ENCODE measurements at regions not wholly inside any gene's neighbourhood (a gene's known extent, or its start where the extent isn't known, plus 50 kb on each side); places are given as distances from the start of the nearest gene placed in this dataset.
"Not testable (repeated sequence)": the region's sequence is repeated elsewhere in the genome, so short reads cannot be mapped to it uniquely, and the experiment has no call there.

DNA sequence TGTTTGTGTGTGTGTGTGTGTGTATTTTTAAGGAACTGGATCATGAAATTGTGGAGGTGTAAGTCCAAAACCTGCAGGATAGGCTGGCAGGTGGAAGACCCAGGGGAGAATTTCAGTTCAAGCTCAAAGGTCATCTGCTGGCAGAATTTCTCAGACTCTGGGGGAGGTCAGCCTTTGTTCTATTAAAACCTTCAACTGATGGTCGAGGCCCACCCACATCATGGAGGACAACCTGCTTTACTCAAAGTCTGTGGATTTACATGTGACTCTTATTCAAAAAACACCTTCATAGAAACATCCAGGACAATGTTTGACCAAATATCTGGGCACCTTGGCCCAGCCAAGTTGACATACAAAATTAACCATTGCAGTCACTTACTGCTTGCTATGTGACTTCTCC is 157.2 kb downstream of the EDEM1 start:
- no peak for DNase-seq (ENCODE audit: low spot score)
- in situ Hi-C loops (cut with HindIII; ENCODE audit: low sequenced_read_pairs) = no loop called here

DNA sequence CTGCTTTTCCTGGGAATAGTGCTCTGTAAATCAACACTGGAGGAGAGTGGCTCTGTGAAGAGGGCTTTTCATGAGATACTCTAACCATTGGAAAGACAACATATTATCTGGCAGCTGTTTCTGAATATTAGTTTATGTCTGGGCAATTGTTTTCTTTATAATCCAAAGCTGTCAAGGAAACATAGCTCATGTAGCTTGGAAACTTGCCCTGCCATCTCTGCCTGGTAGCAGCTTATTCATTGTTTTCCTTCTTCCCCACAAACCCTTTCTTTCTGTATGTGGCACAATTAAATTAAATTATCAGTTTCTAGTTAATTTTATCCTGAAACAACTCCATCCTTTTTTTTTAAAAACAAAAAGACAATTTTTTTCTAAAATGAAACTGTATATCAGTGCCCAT is 160.0 kb downstream of the EDEM1 start:
- no peak for DNase-seq (ENCODE audit: low spot score)
- in situ Hi-C loops (cut with HindIII; ENCODE audit: low sequenced_read_pairs) = no loop called here

DNA sequence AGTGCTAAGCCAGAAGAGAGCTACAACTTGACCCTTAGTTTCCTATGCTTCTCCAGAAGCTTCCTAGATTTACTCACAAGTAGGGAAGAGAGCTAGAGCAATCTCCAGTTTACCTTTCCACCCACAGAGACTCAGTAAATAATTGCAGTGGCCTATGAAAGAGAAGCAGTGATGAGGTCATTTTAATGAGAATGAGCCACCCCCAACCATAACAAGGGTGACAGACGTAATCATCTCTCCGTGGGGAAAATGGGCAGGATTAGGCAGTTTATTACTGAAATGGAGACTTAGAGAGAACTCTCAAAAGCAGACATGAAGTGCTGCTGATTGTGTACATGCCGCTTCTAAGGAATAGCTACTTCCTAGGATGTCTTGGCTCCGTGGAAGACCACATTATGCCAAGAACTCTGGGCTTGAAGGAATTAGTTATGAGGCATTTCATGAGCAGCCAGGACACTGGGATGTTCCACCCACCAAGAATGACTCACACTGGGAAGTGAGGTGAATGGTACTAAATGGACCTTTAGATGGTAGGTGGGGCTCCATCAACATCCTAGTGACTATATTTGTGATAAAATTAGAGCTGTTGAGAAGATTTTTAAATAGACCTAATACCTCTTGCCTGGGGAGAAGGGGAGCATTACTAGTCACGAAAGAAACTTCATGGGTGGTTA is 160.9 kb downstream of the EDEM1 start:
- no peak for DNase-seq (ENCODE audit: low spot score)
- in situ Hi-C loops (cut with HindIII; ENCODE audit: low sequenced_read_pairs) = no loop called here

DNA sequence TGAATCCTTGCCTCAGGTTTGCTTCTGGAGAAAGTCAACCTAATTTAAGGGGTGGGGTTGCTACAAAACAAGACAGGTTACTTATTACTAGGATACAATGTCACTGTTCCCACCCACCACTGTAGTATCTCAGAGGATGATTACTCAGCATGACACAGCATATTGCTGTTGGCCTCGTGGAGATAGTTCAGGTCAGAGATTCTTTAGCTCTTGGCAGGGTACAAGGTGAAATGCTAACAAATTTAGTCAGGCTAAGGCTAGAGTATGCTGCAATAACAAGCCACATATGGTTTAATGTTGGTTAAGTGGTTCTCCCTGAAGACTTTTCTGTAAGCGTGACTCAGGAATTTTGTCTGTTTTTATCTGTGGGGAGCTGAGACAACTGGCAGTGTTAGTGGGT is 161.8 kb downstream of the EDEM1 start:
- no peak for DNase-seq (ENCODE audit: low spot score)
- in situ Hi-C loops (cut with HindIII; ENCODE audit: low sequenced_read_pairs) = no loop called here

DNA sequence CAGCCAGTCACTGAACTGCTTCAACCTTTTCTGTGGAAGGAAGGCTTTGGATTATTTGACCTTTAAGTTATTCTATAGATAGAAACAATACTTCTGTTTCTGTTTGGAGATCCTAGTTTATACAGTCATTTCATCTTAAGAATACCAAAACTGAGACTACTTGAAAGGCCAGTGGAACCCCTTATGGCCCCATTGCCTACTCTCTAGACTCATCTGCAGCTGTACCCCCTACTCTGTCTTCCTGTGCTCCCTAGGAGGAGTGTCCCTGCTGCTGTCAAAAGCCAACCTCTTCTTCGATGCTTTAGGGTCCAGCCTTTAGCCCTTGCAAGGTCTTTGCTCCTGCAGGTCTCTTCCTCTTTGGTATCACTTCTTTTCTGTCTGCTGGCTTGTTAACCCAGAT is 169.6 kb downstream of the EDEM1 start:
- DNase-seq (ENCODE audit: low spot score) = no peak
- in situ Hi-C loops (cut with HindIII; ENCODE audit: low sequenced_read_pairs) = no loop called here

DNA sequence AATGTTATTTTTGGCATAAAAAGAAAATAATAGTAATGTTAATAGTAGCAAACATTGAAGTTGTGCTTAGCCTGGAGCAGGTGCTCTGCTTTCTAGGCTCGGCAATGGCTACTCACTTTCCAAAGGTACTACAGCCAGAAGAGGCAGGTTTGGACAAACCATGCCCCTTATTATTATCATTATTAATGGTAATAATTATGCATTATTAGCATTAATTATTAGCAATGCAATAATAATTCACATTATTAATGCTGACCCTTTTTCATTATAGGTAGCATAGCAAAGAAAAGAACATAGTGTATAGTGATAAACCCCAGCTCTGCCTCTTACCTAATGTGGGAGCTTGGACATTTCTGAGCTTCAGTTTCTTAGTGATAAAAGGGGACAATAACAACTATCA is 171.4 kb downstream of the EDEM1 start:
- DNase-seq (ENCODE audit: low spot score) = no peak
- in situ Hi-C loops (cut with HindIII; ENCODE audit: low sequenced_read_pairs) = no loop called here

DNA sequence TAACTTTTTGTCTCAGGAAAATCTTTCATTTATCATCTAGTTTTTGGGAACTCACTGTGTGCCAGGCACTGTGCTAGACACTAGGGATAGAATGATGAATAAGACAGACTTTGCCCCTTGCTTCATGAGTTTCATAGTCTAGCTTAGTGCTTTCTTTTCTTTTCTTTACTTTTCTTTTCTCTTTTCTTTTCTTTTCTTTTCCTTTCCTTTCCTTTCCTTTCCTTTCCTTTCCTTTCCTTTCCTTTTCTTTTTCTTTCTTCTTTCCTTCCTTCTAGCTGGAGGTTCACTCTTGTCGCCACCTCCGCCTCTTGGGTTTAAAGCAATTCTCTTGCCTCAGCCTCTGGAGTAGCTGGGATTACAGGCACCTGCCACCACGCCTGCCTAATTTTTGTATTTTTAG is 172.9 kb downstream of the EDEM1 start:
- in situ Hi-C loops (cut with HindIII; ENCODE audit: low sequenced_read_pairs) = no loop called here
- no peak for DNase-seq (ENCODE audit: low spot score)

DNA sequence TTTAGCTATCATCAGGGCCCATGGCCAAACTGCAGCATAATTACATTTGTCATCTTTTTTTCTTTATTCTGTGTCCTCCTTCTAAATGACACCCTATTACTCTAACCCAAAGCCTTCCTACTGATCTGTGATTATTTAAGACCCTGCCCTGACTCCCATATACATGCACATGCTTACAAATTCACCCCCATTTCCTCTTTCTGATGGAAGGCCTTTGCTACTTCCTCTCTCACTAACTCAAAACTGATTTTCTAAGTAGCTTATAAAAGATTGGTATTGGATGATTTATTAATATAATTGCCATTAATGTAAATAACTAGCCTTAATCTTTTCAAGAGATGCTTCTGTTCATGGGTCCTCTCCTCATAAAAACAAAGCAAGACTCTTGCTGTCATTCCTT is 179.2 kb downstream of the EDEM1 start:
- DNase-seq (ENCODE audit: low spot score) = no peak
- in situ Hi-C loops (cut with HindIII; ENCODE audit: low sequenced_read_pairs) = no loop called here

DNA sequence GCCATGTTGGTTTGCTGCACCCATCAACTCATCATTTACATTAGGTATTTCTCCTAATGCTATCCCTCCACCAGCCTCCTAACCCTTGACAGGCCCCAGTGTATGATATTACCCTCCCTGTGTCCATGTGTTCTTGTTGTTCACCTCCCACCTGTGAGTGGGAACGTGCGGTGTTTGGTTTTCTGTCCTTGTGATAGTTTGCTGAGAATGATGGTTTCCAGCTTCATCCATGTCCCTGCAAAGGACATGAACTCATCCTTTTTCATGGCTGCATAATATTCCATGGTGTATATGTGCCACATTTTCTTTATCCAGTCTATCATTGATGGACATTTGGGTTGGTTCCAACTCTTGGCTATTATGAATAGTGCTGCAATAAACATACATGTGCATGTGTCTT is 184.0 kb downstream of the EDEM1 start:
- DNase-seq (ENCODE audit: low spot score); in situ Hi-C loops (cut with HindIII; ENCODE audit: low sequenced_read_pairs): not testable (repeated sequence)

DNA sequence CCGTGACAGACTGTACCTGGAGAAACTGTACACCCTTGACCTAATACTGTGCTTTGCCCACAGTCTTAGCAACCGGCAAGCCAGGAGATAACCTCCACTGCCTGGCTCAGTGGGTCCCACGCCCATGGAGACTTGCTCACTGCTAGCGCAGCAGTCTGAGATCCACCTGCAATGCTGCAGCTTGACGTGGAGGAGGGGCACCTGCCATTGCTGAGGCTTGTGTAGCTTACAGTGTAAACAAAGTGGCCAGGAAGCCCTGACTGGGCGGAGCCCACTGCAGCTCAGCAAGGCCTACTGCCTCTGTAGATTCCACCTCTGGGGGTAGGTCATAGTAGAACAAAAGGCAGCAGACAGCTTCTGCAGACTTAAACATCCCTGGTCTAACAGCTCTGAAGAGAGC is 189.3 kb downstream of the EDEM1 start:
- in situ Hi-C loops (cut with HindIII; ENCODE audit: low sequenced_read_pairs) = no loop called here
- DNase-seq (ENCODE audit: low spot score) = no peak

DNA sequence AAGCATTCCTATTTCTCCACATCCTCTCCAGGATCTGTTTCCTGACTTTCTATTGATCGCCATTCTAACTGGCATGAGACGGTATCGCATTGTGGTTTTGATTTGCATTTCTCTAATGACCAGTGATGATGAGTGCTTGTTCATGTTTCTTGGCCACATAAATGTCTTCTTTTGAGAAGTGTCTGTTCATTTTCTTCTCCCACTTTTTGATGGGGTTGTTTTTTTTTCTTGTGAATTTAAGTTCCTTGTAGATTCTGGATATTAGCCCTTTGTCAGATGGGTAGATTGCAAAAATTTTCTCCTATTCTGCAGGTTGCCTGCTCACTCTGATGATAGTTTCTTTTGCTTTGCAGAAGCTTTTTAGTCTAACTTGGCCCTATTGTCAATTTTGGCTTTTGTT is 191.8 kb downstream of the EDEM1 start:
- in situ Hi-C loops (cut with HindIII; ENCODE audit: low sequenced_read_pairs); DNase-seq (ENCODE audit: low spot score): not testable (repeated sequence)

DNA sequence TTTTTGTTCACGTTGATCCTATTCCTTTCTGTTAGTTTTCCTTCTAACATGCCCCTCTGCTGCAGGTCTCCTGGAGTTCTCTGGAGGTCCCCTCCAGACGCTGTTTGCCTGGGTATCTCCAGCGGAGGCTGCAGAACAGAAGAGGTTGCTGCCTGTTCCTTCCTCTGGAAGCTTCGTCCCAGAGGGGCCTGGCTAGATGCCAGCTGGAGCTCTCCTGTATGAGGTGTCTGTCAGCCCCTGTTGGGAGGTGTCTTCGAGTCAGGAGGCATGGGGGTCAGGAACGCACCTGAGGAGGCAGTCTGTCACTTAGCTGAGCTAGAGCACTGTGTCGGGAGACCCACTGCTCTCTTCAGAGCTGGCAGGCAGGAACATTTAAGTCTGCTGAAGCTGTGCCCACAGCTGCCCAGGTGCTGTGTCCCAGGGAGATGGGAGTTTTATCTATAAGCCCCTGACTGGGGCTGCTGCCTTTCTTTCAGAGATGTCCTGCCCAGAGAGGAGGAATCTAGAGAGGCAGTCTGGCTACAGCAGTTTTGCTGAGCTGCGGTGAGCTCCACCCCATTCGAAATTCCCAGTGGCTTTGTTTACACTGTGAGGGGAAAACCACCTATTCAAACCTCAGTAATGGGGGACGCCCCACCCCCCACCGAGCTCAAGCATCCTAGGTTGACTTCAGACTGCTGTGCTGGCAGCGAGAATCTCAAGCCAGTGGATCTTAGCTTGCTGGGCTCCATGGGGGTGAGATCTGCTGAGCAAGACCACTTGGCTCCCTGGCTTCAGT is 196.2 kb downstream of the EDEM1 start:
- in situ Hi-C loops (cut with HindIII; ENCODE audit: low sequenced_read_pairs); DNase-seq (ENCODE audit: low spot score): not testable (repeated sequence)

DNA sequence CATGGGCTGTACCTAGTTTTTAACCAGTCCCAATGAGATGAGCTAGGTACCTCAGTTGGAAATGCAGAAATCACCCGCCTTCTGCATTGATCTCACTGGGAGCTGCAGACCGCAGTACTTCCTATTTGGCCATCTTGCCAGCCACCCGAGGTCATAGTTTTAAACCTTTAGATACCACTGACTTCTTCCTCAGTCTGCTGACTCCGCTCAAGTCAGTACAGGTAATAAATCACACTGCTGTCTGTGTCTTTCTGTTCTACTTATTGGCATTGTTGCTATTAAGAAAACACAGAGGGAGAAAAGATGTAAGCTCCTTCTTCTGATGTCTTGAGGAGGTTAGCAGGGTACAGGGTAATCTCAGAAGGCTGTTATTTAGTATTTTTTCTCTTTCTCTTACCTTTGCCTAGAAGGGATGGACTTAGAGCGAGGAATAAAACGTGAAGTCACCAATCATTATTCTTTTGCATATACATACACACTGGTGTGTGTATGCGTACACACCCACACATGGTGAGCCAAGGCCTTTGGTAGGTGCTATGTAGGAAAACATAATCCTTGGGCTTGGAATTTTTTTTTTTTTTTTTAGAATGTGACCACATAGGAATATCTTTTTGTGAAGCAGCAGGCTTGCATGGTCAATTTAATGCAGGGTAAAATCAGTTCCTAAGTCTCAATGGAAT is 197.2 kb downstream of the EDEM1 start:
- no peak for DNase-seq (ENCODE audit: low spot score)
- in situ Hi-C loops (cut with HindIII; ENCODE audit: low sequenced_read_pairs) = no loop called here

DNA sequence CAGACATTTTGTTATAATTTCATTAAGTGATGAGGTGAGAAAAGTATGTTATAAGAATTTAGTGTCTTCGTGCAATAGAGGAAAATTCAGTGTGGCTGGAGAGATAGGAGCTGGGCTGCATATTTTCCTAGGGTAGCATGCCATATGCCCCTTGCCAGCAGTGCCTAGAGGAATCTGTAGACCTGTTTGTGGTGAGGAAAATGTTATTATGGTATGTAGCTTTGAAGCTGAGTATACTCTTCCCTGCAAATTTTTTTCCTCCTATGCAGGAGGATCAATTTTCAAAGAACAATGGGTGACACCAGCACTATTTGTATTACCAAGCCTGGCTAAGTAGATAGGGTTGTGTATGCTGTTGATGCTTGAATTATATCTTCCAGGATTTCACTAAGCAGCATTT is 200.6 kb downstream of the EDEM1 start:
- in situ Hi-C loops (cut with HindIII; ENCODE audit: low sequenced_read_pairs) = no loop called here
- no peak for DNase-seq (ENCODE audit: low spot score)

DNA sequence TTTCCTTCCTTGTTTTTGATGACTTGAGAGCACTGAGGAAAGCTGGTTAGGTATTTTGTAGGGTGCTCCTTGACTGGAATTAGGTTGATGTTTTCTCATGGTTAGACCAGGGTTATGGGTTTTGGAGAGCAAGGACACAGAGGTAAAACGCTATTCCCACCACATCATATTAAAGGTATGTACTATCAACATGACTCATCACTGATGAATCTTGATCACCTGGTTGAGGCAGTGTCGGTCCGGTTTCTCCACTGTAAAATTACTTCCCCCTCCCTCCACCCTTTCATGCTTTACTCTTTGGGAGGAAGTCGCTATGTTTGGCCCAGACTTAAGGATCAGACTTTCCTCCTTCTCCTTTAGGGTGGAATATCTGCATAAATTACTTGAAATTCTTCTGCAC is 201.6 kb downstream of the EDEM1 start:
- DNase-seq (ENCODE audit: low spot score) = no peak
- in situ Hi-C loops (cut with HindIII; ENCODE audit: low sequenced_read_pairs) = no loop called here

DNA sequence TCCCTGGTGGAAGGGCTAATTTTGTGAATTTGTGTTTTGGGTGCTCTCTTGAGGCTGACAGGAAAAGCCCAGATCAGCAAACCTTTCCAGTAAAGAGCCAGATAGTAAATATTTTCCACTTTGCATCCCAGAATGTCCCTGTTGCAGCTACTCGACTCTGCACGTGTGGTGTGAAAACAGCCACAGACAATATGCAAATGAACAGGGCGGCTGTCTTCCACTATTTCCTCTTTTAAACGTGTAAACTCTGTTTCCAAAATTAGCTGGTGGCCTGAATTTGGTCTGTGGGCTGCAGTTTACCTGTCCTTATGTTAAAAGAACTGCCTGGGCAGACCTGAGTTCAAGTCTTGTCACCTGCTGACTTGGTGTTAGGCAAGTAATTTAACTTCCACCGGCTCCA is 202.7 kb downstream of the EDEM1 start:
- no peak for DNase-seq (ENCODE audit: low spot score)
- in situ Hi-C loops (cut with HindIII; ENCODE audit: low sequenced_read_pairs) = no loop called here

DNA sequence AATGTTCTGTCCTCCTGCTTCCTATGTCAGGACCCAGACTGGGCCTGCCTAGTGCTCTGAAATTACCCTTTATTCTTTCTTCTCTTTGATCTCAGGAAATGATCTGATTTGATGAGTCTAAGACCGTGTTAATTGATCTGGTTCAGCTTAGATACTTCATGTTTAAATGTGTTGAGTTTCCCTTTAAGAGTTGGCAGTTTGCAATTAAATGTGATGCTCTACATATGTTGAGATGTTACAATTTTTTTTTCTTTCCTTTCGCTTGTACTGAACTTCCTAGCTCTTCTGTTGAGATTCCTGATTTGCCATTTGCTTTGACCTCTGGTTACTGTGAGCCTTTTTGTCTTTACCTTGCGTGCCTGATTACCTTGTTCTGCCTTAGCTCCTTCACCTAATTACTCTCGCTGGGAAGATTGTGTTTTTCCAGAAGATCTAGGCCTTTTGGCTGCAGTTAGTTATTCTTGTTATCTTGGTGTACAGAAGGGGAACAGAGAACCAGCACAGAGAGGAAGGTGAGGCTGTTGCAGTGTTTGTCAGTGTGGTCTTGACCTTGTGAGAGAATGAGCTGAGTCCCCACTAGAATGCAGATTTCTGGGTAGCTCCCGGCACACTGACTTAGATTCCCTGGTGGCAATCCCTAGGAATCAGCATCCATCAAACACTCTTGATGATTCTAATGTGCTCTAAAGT is 203.6 kb downstream of the EDEM1 start:
- no peak for DNase-seq (ENCODE audit: low spot score)
- in situ Hi-C loops (cut with HindIII; ENCODE audit: low sequenced_read_pairs) = no loop called here

DNA sequence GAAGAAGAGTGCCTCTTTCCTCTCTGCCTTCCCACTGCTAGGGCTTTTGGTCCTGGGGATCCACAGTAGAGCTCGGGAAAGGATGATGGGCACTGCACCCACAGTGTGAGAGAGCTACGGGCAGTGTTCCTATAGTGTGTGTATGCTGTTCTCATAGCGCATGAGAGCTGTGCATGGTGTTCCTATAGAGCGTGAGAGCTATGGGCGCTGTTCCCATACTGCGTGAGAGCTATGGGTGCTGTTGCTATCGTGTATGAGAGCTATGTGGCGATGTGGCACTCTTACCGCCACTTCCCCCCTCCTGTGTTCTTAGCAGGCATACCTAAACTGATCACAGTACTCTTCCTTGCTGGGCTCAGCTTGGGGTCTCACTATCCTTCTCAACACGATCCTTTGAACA is 213.5 kb downstream of the EDEM1 start:
- in situ Hi-C loops (cut with HindIII; ENCODE audit: low sequenced_read_pairs) = no loop called here
- no peak for DNase-seq (ENCODE audit: low spot score)

DNA sequence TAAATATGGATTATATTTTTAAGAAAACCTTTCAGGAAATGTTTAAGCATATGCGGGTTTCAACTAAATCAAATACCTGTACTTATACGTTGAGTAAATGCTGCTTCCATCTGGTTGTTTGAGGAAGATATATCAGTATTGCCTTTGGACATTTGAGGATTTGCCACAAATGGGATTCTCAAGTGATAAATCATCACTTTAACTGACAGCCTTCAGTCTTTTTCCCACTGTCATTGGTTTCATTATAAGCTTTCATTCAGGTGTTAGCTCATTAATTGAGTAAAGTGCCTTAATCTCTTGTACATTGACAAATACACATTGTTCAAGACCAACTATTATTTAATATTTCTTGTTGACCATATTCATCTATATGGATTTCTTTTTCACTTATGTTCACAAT is 217.2 kb downstream of the EDEM1 start:
- in situ Hi-C loops (cut with HindIII; ENCODE audit: low sequenced_read_pairs) = no loop called here
- DNase-seq (ENCODE audit: low spot score) = no peak

DNA sequence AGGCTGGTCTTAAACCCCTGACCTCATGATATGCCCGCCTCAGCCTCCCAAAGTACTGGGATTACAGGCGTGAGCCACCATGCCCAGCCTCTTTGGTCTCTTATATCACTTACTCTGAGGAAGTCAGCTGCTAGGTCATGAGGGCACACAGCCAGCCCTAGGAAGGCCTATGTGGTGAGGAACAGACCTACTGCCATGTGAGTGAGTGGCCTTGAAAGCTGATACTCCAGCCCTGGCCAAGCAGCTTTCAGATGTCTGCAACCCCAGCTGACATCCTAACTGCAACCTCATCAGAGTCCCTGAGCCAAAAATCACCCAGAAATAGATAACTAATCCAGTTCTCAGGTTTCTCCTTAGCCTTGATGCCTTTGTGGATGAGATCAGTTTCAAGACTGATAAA is 224.3 kb downstream of the EDEM1 start:
- DNase-seq (ENCODE audit: low spot score) = no peak
- in situ Hi-C loops (cut with HindIII; ENCODE audit: low sequenced_read_pairs) = no loop called here

All from G401 (cell line).